ENCODE measurements at regions not wholly inside any gene's neighbourhood (a gene's known extent, or its start where the extent isn't known, plus 50 kb on each side); places are given as distances from the start of the nearest gene placed in this dataset.

GRCh38 chr5:6162175-6162574 is 216.2 kb downstream of the MED10 start:
- DNase-seq = no peak

- DNase-seq = no peak
These were observed 217.1 kb downstream of the MED10 start for GRCh38 chr5:6161257-6161656.

- no peak for DNase-seq
These were observed 218.4 kb downstream of the MED10 start for GRCh38 chr5:6159832-6160430.

GRCh38 chr5:6158974-6159831 is 219.1 kb downstream of the MED10 start:
- DNase-seq = no peak

GRCh38 chr5:6154216-6154615 is 224.1 kb downstream of the MED10 start:
- DNase-seq = no peak

GRCh38 chr5:6146271-6146670 is 232.1 kb downstream of the MED10 start:
- DNase-seq = no peak

GRCh38 chr5:6145616-6146237 is 232.6 kb downstream of the MED10 start:
- no peak for DNase-seq

- no peak for DNase-seq
These were observed 234.8 kb downstream of the MED10 start for GRCh38 chr5:6143523-6143922.

GRCh38 chr5:6142353-6142752 is 236.0 kb downstream of the MED10 start:
- DNase-seq = no peak

GRCh38 chr5:6140219-6140618 is 238.1 kb downstream of the MED10 start:
- DNase-seq = no peak

- DNase-seq = no peak
These were observed 242.4 kb downstream of the MED10 start for GRCh38 chr5:6135977-6136376.

- DNase-seq = no peak
These were observed 244.1 kb downstream of the MED10 start for GRCh38 chr5:6134281-6134680.

GRCh38 chr5:6125781-6126180 is 252.6 kb downstream of the MED10 start:
- no peak for DNase-seq

GRCh38 chr5:6118691-6119090 is 259.7 kb downstream of the MED10 start:
- no peak for DNase-seq

- no peak for DNase-seq
These were observed 261.1 kb downstream of the MED10 start for GRCh38 chr5:6117212-6117611.

GRCh38 chr5:6115852-6116251 is 262.5 kb downstream of the MED10 start:
- DNase-seq = no peak

GRCh38 chr5:6112538-6112937 is 265.8 kb downstream of the MED10 start:
- no peak for DNase-seq

GRCh38 chr5:6112125-6112524 is 266.2 kb downstream of the MED10 start:
- no peak for DNase-seq

- no peak for DNase-seq
These were observed 267.2 kb downstream of the MED10 start for GRCh38 chr5:6111131-6111530.

- DNase-seq = no peak
These were observed 267.8 kb downstream of the MED10 start for GRCh38 chr5:6110441-6111005.

GRCh38 chr5:6108981-6109825 is 269.1 kb downstream of the MED10 start:
- no peak for DNase-seq

- no peak for DNase-seq
These were observed 269.9 kb downstream of the MED10 start for GRCh38 chr5:6108540-6108848.

All from occipital lobe (tissue), 1 donor.